ENCODE measurements at regions not wholly inside any gene's neighbourhood (a gene's known extent, or its start where the extent isn't known, plus 50 kb on each side); places are given as distances from the start of the nearest gene placed in this dataset.

DNA sequence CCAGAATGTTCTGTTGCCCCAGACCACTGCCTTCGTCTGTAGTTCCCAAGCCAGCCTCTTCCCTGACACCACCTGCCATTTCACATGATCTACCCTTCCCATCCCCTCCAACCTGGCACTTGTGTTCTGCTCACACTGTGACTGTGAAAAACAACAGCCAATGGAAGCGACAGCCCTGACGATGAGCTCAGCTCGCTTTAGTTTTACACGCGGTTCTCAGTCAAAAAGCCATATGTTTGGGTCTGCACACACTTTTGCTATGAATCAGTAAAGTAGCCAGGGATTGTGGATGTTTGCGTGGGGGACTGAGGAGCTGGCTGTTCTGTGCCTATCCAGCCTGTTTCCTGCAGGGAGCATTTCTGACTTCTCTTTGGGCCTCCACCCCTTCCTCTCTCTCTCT lies 282.7 kb downstream of the WDR11 start:
- H3K4me2 ChIP-seq (ENCODE audit: low read length) = no peak overlapping the region
- no peak overlapping the region for H2AFZ ChIP-seq (ENCODE audit: low read length)
- no peaks in the 10 kb centered on the region for H3K79me2 ChIP-seq (ENCODE audit: insufficient read depth, low read length)
- no peaks in the 10 kb centered on the region for H3K27me3 ChIP-seq (ENCODE audit: insufficient read depth, low read length)
- TF ChIP-seq, protein P1, sequence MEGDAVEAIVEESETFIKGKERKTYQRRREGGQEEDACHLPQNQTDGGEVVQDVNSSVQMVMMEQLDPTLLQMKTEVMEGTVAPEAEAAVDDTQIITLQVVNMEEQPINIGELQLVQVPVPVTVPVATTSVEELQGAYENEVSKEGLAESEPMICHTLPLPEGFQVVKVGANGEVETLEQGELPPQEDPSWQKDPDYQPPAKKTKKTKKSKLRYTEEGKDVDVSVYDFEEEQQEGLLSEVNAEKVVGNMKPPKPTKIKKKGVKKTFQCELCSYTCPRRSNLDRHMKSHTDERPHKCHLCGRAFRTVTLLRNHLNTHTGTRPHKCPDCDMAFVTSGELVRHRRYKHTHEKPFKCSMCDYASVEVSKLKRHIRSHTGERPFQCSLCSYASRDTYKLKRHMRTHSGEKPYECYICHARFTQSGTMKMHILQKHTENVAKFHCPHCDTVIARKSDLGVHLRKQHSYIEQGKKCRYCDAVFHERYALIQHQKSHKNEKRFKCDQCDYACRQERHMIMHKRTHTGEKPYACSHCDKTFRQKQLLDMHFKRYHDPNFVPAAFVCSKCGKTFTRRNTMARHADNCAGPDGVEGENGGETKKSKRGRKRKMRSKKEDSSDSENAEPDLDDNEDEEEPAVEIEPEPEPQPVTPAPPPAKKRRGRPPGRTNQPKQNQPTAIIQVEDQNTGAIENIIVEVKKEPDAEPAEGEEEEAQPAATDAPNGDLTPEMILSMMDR (IDR thresholded peaks at IDR 0.05; ENCODE audit: low read length) = no peak
- TF ChIP-seq EZH2 (IDR thresholded peaks at IDR 0.05; ENCODE audit: borderline replicate concordance, low read length) = no peak
- H3F3A ChIP-seq (ENCODE audit: insufficient read depth, low read length) = no peaks in the 10 kb centered on the region
- no peak overlapping the region for H3K4me3 ChIP-seq (ENCODE audit: low read depth, low read length, poor library complexity, severe bottlenecking)
- no peaks in the 10 kb centered on the region for H3K9me2 ChIP-seq (ENCODE audit: low read depth, low read length)
- H3K9me3 ChIP-seq (ENCODE audit: low read length) = no peaks in the 10 kb centered on the region
- H3K27ac ChIP-seq (ENCODE audit: low read depth, low read length, poor library complexity, severe bottlenecking) = no peak overlapping the region
- H4K20me1 ChIP-seq (ENCODE audit: insufficient read depth, low read length) = no peaks in the 10 kb centered on the region
- H3K9ac ChIP-seq (ENCODE audit: low read length) = no peak overlapping the region
- no peaks in the 10 kb centered on the region for H3K36me3 ChIP-seq (ENCODE audit: insufficient read depth, low read length)
- no peaks in the 10 kb centered on the region for H3K4me1 ChIP-seq (ENCODE audit: insufficient read depth, low read length, severe bottlenecking)

DNA sequence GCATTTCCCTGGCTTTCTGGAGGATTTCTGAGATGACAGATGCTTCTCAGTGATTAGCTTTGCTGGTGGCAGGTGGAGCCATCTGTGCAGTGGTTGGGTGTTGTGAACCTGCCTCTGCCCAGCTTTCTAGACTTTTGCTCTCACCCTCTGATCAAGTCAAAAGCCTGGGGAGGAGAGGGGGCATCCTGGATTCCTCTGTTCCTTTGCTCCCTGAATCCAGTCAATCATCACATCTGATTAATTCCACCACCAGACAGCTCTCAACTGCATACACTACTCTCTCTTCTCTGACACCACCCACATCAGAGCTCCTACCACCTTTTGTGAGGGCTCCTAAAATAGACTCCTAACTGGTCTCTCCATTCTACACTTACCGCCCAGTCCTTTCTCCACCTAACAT lies 283.5 kb downstream of the WDR11 start:
- Histone ChIP-seq H3K4me3 (ENCODE audit: low read depth, low read length, poor library complexity, severe bottlenecking) (no peak overlapping the region), H3K27ac (ENCODE audit: low read depth, low read length, poor library complexity, severe bottlenecking) (no peak overlapping the region), H3K4me2 (ENCODE audit: low read length) (no peak overlapping the region), H4K20me1 (ENCODE audit: insufficient read depth, low read length) (no peaks in the 10 kb centered on the region), H3K4me1 (ENCODE audit: insufficient read depth, low read length, severe bottlenecking) (no peaks in the 10 kb centered on the region), H3K9ac (ENCODE audit: low read length) (no peak overlapping the region), H3K9me2 (ENCODE audit: low read depth, low read length) (no peaks in the 10 kb centered on the region), H3F3A (ENCODE audit: insufficient read depth, low read length) (no peaks in the 10 kb centered on the region), H3K9me3 (ENCODE audit: low read length) (no peaks in the 10 kb centered on the region), H3K79me2 (ENCODE audit: insufficient read depth, low read length) (no peaks in the 10 kb centered on the region), H3K36me3 (ENCODE audit: insufficient read depth, low read length) (no peaks in the 10 kb centered on the region), H3K27me3 (ENCODE audit: insufficient read depth, low read length) (no peaks in the 10 kb centered on the region), H2AFZ (ENCODE audit: low read length) (no peak overlapping the region)
- TF ChIP-seq, protein P1 (IDR thresholded peaks at IDR 0.05; ENCODE audit: low read length) = no peak
- TF ChIP-seq EZH2 (IDR thresholded peaks at IDR 0.05; ENCODE audit: borderline replicate concordance, low read length) = no peak

DNA sequence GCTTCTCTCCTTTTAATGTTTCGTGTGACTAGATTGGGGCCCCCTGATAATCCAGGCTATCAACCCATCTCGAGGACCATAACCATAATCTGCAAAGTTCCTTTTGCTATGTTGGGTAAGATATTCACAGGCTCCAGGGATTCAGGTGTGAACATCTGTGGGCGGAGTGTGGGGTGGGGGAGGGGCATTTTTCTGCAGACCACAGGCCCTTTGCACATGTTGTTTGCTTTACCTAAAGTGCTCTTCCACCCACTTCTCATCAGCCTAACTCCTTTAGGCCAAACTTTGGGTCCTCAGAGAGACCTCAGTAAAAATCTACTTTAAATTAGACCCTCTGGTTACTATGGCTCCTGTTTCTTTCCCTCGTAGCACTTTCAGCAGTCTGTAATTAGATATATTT lies 284.4 kb downstream of the WDR11 start:
- Histone ChIP-seq H3F3A (ENCODE audit: insufficient read depth, low read length) (no peaks in the 10 kb centered on the region), H2AFZ (ENCODE audit: low read length) (no peak overlapping the region), H3K27me3 (ENCODE audit: insufficient read depth, low read length) (no peaks in the 10 kb centered on the region), H3K79me2 (ENCODE audit: insufficient read depth, low read length) (no peaks in the 10 kb centered on the region), H3K4me2 (ENCODE audit: low read length) (no peak overlapping the region), H3K4me1 (ENCODE audit: insufficient read depth, low read length, severe bottlenecking) (no peaks in the 10 kb centered on the region), H3K9me2 (ENCODE audit: low read depth, low read length) (no peaks in the 10 kb centered on the region), H3K4me3 (ENCODE audit: low read depth, low read length, poor library complexity, severe bottlenecking) (no peak overlapping the region), H3K9me3 (ENCODE audit: low read length) (no peaks in the 10 kb centered on the region), H4K20me1 (ENCODE audit: insufficient read depth, low read length) (no peaks in the 10 kb centered on the region), H3K9ac (ENCODE audit: low read length) (no peak overlapping the region), H3K36me3 (ENCODE audit: insufficient read depth, low read length) (no peaks in the 10 kb centered on the region), H3K27ac (ENCODE audit: low read depth, low read length, poor library complexity, severe bottlenecking) (no peak overlapping the region)
- TF ChIP-seq EZH2 (IDR thresholded peaks at IDR 0.05; ENCODE audit: borderline replicate concordance, low read length) = no peak
- TF ChIP-seq, protein P1 (IDR thresholded peaks at IDR 0.05; ENCODE audit: low read length) = no peak
